Middle frontal gyrus (tissue), 1 donor: ENCODE measurements at regions not wholly inside any gene's neighbourhood (a gene's known extent, or its start where the extent isn't known, plus 50 kb on each side); places are given as distances from the start of the nearest gene placed in this dataset.
"Not testable (repeated sequence)": the region's sequence is repeated elsewhere in the genome, so short reads cannot be mapped to it uniquely, and the experiment has no call there.

Experiments used
- DNase-seq: peaks from one replicate; pipeline ENCODE4 v3.0.0-alpha.2; 2015; ENCODE audit warnings: low spot score; ENCODE audit errors: extremely low spot score

- no peak for DNase-seq
Measured at GRCh38 chr1:105556266-105556665, 1500.2 kb upstream of the PRMT6 start.

GRCh38 chr1:105558023-105558422 lies 1498.5 kb upstream of the PRMT6 start:
- DNase-seq, result no peak

- no peak for DNase-seq
Measured at GRCh38 chr1:105565006-105565405, 1491.5 kb upstream of the PRMT6 start.

- no peak for DNase-seq
Measured at GRCh38 chr1:105585791-105586190, 1470.7 kb upstream of the PRMT6 start.

GRCh38 chr1:105591681-105592080 lies 1464.8 kb upstream of the PRMT6 start:
- DNase-seq, result no peak

GRCh38 chr1:105608713-105609112 lies 1447.8 kb upstream of the PRMT6 start:
- DNase-seq, result no peak

GRCh38 chr1:105626276-105626987 lies 1430.0 kb upstream of the PRMT6 start:
- DNase-seq, result no peak

GRCh38 chr1:105631153-105631744 lies 1425.2 kb upstream of the PRMT6 start:
- DNase-seq, result not testable (repeated sequence)

GRCh38 chr1:105632342-105633196 lies 1423.9 kb upstream of the PRMT6 start:
- no peak for DNase-seq

GRCh38 chr1:105636052-105636451 lies 1420.4 kb upstream of the PRMT6 start:
- no peak for DNase-seq

GRCh38 chr1:105641407-105641806 lies 1415.1 kb upstream of the PRMT6 start:
- DNase-seq, result no peak

GRCh38 chr1:105652109-105652508 lies 1404.4 kb upstream of the PRMT6 start:
- no peak for DNase-seq

- no peak for DNase-seq
Measured at GRCh38 chr1:105655032-105655431, 1401.4 kb upstream of the PRMT6 start.

GRCh38 chr1:105664495-105664894 lies 1392.0 kb upstream of the PRMT6 start:
- no peak for DNase-seq

- DNase-seq, result no peak
Measured at GRCh38 chr1:105678334-105678733, 1378.1 kb upstream of the PRMT6 start.

- no peak for DNase-seq
Measured at GRCh38 chr1:105684714-105685113, 1371.8 kb upstream of the PRMT6 start.

GRCh38 chr1:105686026-105686425 lies 1370.4 kb upstream of the PRMT6 start:
- DNase-seq, result no peak

- DNase-seq, result no peak
Measured at GRCh38 chr1:105686874-105687690, 1369.4 kb upstream of the PRMT6 start.

GRCh38 chr1:105700723-105701122 lies 1355.8 kb upstream of the PRMT6 start:
- no peak for DNase-seq

GRCh38 chr1:105724286-105724685 lies 1332.2 kb upstream of the PRMT6 start:
- DNase-seq, result no peak

- no peak for DNase-seq
Measured at GRCh38 chr1:105730701-105731100, 1325.8 kb upstream of the PRMT6 start.
